ENCODE measurements at regions not wholly inside any gene's neighbourhood (a gene's known extent, or its start where the extent isn't known, plus 50 kb on each side); places are given as distances from the start of the nearest gene placed in this dataset.

- TF ChIP-seq EZH2 (IDR thresholded peaks at IDR 0.05) (no peak), POLR2AphosphoS5 (IDR thresholded peaks at IDR 0.05; ENCODE audit: borderline replicate concordance, low read depth, low read length) (no peak)
These were observed 228.5 kb downstream of the FZD1 start for GRCh38 chr7:91492773-91493172.

Data from SK-N-MC (cell line).